ENCODE measurements at regions not wholly inside any gene's neighbourhood (a gene's known extent, or its start where the extent isn't known, plus 50 kb on each side); places are given as distances from the start of the nearest gene placed in this dataset.

GRCh38 chr5:98529321-98529720, 244.1 kb upstream of the RGMB start:
- Histone ChIP-seq H3K36me3 (no peaks in the 10 kb centered on the region), H3K4me1 (no peaks in the 10 kb centered on the region), H3K27ac (no peak overlapping the region), H3K27me3 (no peaks in the 10 kb centered on the region), H3K4me3 (replicated peaks in 1 of 3) (no peak overlapping the region), H3K9me3 (no peaks in the 10 kb centered on the region)
- intact Hi-C loops (cut with DNase I): no loop called here
- DNase-seq: no peak
- TF ChIP-seq POLR2A (IDR thresholded peaks at IDR 0.05) (no peak), CTCF (IDR thresholded peaks at IDR 0.05) (no peak)

- Histone ChIP-seq H3K9me3 (no peaks in the 10 kb centered on the region), H3K4me1 (no peaks in the 10 kb centered on the region), H3K27ac (no peak overlapping the region), H3K27me3 (no peaks in the 10 kb centered on the region), H3K36me3 (no peaks in the 10 kb centered on the region), H3K4me3 (replicated peaks in 1 of 3) (no peak overlapping the region)
- TF ChIP-seq CTCF (IDR thresholded peaks at IDR 0.05): no peak
- no peak for TF ChIP-seq POLR2A (IDR thresholded peaks at IDR 0.05)
- intact Hi-C loops (cut with DNase I): no loop called here
- DNase-seq: no peak
- 85 to 86% methylated on average over 2 of the region's 2 CpGs for WGBS, 2 donors
These were observed 243.2 kb upstream of the RGMB start for GRCh38 chr5:98530224-98530623.

- Histone ChIP-seq H3K27me3 (no peaks in the 10 kb centered on the region), H3K9me3 (no peaks in the 10 kb centered on the region), H3K36me3 (no peaks in the 10 kb centered on the region), H3K27ac (no peak overlapping the region), H3K4me1 (no peaks in the 10 kb centered on the region), H3K4me3 (replicated peaks in 1 of 3) (no peak overlapping the region)
- WGBS, 2 donors: 68 to 79% methylated on average over 4 of the region's 4 CpGs
- DNase-seq: no peak
- TF ChIP-seq CTCF (IDR thresholded peaks at IDR 0.05): no peak
- no peak for TF ChIP-seq POLR2A (IDR thresholded peaks at IDR 0.05)
- intact Hi-C loops (cut with DNase I): no loop called here
These were observed 237.6 kb upstream of the RGMB start for GRCh38 chr5:98535901-98536300.

- Histone ChIP-seq H3K4me3 (replicated peaks in 1 of 3) (no peak overlapping the region), H3K36me3 (no peaks in the 10 kb centered on the region), H3K27ac (no peak overlapping the region), H3K9me3 (no peaks in the 10 kb centered on the region), H3K4me1 (no peaks in the 10 kb centered on the region), H3K27me3 (no peaks in the 10 kb centered on the region)
- TF ChIP-seq CTCF (IDR thresholded peaks at IDR 0.05): no peak
- TF ChIP-seq POLR2A (IDR thresholded peaks at IDR 0.05): no peak
- no peak for DNase-seq
- intact Hi-C loops (cut with DNase I): no loop called here
- 55 to 100% methylated on average over 1 of the region's 1 CpG for WGBS, 2 donors
These were observed 233.4 kb upstream of the RGMB start for GRCh38 chr5:98540056-98540455.

GRCh38 chr5:98541641-98542040, 231.8 kb upstream of the RGMB start:
- DNase-seq: no peak
- intact Hi-C loops (cut with DNase I): no loop called here
- H3K4me1 ChIP-seq: no peaks in the 10 kb centered on the region
- no peak for TF ChIP-seq CTCF (IDR thresholded peaks at IDR 0.05)
- TF ChIP-seq POLR2A (IDR thresholded peaks at IDR 0.05): no peak
- H3K36me3 ChIP-seq: no peaks in the 10 kb centered on the region
- no peak overlapping the region for H3K27ac ChIP-seq
- WGBS, 2 donors: 0% methylated on average over 1 of the region's 1 CpG
- no peaks in the 10 kb centered on the region for H3K9me3 ChIP-seq
- H3K4me3 ChIP-seq (replicated peaks in 1 of 3): no peak overlapping the region
- no peaks in the 10 kb centered on the region for H3K27me3 ChIP-seq
